ENCODE measurements at regions not wholly inside any gene's neighbourhood (a gene's known extent, or its start where the extent isn't known, plus 50 kb on each side); places are given as distances from the start of the nearest gene placed in this dataset.

DNA sequence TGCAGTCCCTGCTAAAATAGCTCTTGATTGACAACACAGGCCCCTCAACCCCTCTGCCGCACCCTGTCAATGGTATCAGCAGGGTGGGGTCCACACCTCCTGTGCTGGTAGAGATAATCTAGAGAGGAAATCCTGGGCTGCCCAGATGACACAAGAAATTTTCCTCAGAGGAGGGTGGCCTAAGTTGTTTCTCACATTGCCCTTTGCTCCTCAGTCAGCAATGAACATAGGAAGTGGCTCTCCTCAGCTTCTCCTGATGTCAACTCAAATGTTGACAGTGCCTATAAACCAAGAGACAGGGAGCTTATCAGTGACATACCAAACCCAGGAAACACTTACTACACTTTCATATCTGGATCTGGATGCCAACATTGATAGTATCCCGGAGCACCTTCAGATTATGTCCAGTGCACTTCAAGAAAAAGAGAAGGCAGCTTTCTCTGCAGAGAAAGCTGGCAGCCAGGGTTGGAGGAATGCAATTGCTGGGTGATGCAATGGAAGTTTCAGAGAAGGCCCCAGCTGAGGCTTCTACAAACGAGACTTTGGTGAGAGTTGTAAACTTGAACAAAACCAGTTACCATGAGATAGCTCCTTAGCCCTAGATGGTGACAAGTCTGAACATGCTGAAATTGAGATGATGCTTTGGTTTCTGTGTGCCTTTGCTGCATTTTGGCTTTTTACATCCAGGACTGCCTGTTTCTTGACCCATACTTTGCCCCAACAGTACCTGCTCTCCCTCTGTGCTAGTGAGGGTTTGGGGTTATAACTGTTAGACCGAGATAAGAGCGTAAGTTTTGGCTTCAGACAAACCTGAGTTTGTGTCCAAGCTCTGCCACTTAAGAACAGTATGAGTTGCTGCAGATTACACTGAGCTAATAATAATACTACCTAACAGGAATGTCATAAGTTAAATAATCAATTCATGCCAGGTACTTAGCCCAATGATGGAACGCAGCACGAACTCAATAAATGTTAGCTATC, 183.5 kb downstream of the NUAK1 start:
- TF ChIP-seq SP1 (IDR thresholded peaks at IDR 0.05) (no peak), TARDBP (IDR thresholded peaks at IDR 0.05) (no peak), NFRKB (IDR thresholded peaks at IDR 0.05) (no peak), HDGF (IDR thresholded peaks at IDR 0.05; ENCODE audit: borderline replicate concordance) (no peak), FOXA1 (IDR thresholded peaks at IDR 0.05) (no peak), CTBP1 (IDR thresholded peaks at IDR 0.05; ENCODE audit: borderline replicate concordance) (no peak), ELF4 (IDR thresholded peaks at IDR 0.05) (no peak), FOXM1 (IDR thresholded peaks at IDR 0.05; ENCODE audit: borderline replicate concordance) (no peak), FOXK2 (IDR thresholded peaks at IDR 0.05) (no peak), ARNT (IDR thresholded peaks at IDR 0.05) (no peak)
